HuH-7 (cell line): ENCODE measurements at regions not wholly inside any gene's neighbourhood (a gene's known extent, or its start where the extent isn't known, plus 50 kb on each side); places are given as distances from the start of the nearest gene placed in this dataset.

ENCODE experiments used
- DNase-seq: peaks from one replicate; pipeline ENCODE4 v3.0.0; 2011; ENCODE audit warnings: low spot score

DNA sequence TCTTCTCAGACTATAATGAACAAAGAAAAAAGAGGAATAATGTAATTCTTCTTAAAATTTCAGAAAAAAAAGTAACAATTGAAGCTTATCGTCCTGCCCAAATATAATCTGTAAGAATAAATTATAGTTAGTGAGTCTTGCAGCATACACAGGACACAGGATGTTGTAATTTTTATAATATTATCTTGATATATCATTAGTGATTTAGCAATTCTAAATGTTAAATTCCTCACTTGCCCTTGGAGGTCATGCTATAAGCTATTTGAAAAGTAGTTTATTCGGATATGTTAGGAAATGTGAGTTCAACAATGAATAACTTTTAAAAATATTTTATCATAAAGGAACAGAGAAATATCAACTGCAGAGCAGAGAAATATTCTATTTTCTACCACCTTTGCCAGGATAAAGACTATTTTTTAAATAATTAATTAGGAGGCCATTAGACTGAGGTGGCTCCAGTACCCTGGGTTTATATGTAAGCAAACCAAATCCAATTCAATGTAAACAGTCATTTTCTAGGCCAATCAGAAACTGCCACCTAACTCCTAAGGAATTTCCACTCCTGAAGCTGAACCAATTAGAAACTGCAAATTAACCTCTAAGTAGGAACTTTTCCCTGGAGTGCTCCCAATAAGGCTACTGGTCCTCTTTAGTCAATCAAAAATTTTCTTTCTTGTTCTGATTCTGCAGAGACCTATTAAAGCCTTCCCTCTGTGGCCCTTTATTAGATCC lies 1109.3 kb downstream of the ROBO2 start:
- no peak for DNase-seq

DNA sequence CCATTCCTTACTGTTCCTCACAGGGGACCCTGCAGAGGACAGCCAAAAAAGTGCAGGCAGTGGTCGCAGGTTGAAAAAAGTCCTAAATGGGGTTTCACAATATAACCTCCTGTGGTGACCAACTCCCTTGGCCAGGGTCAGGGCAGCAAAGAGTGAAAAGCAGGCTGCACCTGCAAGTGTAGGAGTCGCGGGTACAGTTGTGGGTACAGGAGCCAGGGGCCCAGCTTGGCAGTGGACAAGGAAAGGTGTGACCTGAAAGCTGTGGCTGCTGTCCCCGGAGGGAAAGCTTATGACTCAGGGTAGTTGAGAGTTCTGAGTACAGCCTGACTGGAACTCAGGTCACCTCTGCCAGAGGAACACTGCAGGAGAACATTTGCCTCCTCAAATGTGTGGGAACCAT lies 1114.1 kb downstream of the ROBO2 start:
- no peak for DNase-seq

DNA sequence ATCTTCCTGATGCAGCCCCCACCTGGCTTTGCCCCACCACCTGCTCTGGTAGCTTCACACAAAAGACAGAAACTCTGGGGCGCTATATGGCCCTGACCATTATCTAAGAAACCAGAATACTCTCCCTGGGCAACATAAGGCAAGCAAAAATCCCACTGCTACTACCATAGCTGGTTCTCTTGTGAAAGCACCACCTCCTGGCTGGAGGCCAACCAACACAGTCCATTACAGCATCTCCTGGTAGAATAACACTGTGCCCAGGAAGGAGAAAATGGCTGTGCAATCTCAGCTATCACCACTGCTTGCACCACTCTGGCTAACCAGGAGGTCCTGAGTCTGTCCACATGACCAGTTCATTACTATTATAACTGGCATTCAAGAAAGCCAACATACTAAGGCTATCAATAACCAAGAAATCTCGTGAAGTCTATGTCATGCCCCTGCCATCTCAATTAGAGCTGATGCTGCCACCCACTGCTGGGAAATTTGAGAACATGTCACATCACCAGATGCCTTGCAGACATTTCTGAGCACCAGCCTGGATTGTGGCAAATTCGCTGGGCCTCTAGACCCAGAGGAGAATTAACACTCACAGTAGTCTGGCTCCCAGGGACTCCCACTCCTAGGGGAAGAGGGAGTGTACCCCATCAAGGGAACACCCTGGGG lies 1114.8 kb downstream of the ROBO2 start:
- no peak for DNase-seq

DNA sequence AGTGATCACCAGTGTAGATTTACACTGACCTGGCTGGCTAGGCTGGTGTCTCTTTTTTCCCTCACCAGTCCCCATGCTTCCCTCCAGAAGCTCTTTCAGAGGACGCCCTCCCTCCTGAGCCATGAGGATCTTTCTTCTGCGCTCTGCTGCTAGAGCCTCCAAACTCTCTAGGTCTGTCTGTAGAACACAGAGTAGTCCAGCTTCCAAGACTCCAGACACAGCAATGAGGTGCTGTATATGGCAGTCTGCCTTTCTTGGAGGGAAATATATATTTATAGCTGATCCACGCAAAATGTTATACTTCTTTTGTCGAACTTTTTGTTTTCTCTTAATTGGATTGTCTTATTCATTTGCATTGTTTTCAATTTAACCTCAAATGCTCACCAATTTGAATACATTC lies 1121.8 kb downstream of the ROBO2 start:
- DNase-seq = no peak

DNA sequence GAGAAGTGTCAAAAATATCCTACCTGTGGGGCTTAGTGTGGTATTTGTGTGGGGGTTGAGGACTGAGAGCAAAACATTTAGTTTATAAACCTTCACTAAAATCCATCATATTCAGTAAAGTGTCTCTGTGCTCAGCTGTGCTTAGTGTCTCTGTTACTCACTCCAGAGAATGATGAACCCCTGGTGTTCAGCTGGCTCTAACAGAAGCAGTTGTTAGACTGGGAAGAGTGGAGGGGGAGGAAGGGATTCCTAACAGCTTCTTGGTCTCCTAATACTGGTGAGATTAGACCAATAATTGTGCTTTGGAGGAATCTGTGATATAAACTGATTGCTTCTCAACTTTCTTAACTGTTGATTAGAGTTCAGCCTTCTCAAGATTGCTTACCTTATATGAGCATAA lies 1123.5 kb downstream of the ROBO2 start:
- no peak for DNase-seq

DNA sequence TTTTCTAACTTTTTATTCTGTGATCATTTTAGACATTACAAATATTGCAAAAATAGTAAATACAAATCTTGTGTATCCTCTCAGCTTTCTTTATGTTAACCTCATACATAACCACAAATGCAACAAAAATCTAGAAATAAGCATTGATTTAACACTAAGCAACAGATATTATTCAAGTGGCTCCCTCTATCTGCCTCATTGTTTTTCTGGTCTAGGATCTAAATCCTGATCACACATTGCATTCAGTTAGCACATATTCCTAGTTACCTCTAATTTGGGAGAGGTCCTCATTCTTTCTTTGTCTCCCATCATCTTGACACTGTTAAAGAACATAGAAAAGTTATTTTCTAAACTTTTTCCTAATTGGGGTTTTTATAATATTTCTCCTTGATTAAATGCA lies 1126.0 kb downstream of the ROBO2 start:
- DNase-seq = no peak

DNA sequence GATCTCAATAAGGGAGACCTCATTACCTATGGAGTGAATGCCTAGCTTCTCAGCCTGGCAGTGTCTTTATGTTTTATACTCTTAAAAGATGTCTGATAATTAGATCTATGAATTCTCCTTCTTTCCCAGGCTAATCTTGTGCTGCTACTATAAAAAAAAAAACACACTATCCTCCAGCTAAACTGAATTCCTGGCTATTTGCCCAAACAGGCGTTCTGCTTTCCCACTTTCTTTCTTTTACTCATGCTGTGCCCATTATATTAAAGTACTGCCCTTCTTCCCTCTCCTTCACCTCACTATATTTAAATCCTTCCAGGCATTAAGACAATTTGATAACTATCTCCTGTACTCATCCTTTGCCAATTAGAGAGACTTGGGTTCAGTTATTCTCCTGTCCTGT lies 1134.9 kb downstream of the ROBO2 start:
- no peak for DNase-seq

DNA sequence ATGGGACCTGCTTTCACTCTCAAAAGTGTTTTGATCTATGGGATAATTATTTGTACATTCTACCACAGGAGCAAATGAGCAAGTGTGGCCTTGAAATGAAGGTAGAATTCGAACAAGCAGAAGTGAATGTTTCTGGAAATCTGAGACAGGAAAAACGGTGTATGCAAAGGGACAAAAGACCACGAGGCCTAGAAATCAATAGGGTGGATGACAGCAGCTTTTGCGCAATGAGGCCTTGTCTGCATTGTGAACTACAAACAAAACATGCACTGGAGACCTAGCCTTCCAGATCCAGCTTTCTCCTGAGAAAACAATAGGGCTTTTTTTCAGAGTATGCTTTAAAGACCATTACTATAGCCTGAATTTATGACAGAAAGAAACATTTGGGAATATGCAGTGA lies 1137.0 kb downstream of the ROBO2 start:
- no peak for DNase-seq

DNA sequence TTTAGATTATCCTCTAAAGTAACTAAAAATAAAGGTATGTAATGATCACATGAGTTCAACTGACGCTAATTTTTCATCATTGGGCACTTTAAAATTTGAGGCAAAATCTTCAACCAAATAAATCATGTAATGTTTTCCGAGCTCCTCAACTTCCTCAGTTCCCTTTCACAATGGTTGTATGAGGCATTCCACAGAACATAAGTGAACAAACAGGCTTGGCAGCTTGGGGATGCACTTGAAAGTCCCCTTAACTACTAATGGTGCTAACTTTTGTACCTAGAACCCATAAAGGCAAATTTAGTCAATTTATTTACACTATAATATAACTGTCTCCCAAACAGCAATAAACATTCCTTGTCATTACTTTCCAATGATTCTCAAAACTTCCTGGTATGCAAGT lies 1137.9 kb downstream of the ROBO2 start:
- no peak for DNase-seq

DNA sequence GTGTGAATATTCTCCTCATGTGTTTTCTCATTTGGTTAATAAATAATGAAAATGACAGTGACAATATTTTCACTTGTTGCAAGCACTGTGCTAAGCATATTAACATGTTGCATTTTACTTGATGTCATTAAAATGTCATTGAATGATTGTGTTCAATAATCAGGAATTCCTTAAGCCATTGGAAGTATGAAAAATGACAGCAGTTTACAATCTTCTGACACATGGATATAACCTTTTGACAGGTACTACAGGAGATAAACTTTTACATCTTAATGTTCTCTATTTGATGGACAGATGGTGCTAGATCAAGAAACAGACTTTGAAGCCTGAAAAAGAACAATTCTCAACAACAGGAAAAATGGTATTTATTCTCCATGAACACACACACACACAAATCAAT lies 1138.3 kb downstream of the ROBO2 start:
- DNase-seq = no peak

DNA sequence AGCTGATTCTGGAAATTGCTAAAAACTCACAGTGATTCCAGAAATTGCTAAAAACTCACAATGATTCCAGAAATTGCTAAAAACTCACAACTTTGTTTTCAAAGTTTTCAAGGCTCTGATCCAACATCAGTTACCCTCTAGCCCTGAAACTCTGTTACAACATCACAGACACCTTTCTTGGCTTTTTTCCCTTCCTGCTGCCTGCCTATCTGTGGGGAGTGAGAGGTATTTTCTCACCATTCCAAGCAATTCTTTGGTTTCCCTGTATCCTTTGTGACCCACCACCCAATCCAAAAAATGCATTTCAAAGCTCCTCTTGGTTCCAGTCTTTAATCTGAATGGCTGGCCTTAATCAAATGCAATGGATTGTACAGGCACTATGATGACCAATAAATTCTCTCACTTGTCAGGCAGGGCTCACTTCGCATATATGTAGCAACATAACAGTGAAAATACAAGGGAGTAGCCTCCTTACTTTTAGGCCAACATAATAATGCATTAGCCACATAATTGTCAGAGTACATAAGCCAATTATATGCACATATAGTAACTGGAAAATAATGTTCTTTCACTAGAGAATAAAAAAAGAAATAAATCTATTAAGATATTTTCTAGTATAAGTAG lies 1139.0 kb downstream of the ROBO2 start:
- no peak for DNase-seq

DNA sequence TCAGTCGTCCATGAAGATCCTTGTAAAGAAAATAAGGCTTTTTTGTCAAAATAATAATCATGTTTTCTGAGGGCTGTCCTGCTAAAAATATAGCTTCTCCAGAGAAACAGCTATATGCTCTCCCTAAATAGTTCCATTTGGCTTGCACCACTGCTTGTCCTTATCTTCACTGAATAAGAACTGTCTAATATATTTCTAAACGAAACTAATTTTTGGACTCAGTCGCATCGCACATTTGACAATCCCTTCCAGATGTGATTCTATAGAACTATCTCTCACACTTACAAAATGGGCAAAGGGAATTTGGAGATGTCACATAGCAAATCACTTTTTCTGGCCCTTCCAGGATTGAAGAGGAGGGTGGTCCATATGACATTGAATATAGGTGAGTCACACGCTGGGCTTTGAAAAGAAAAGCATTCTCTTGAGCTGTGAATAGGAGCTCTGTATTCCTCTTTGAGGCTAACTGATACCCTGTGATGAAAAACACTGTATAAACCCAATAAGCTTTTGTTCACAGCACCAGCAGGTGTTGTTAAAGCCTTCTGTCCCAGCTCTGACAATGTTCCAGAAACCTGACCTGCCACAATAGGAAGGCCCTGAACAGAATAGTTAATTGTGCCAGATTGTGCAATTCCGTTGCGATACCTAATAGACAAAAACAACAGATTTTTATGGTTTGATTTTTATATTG lies 1144.2 kb downstream of the ROBO2 start:
- no peak for DNase-seq

DNA sequence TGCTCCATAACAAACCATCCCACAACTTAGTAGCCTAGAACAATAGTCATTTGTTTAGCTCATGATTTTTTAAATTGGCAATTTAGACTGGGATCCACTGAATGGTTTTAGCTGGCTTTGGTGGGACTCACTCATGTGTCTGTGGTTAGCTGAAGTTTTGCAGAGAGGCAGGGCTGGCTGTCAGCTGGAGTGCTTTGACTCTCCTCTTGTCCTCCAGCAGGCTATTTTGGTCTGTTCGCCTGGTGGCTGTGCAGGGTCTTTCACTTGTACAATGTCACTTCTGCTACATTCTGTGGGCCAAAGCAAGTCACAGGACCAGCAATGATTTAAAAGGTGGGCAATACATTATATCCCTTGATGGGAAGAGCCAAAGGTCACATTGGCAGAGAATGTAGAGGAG lies 1146.5 kb downstream of the ROBO2 start:
- DNase-seq = no peak

DNA sequence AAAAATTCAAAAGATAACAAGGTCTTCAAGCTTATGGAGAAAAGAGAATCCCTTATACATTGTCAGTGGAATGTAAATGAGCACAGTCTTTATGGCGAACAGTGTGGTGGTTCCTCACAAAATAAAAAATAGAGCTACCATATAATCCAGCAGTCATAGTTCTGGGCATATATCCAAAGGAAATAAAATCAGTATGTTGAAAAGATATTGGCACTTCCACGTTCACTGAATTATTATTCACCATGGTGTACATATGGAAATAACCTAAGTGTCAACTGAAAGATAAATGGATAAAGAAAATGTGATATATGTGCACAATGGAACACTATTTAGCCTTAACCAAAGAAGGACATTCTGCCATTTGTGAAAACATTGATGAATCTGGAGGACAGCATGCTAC lies 1161.2 kb downstream of the ROBO2 start:
- no peak for DNase-seq

DNA sequence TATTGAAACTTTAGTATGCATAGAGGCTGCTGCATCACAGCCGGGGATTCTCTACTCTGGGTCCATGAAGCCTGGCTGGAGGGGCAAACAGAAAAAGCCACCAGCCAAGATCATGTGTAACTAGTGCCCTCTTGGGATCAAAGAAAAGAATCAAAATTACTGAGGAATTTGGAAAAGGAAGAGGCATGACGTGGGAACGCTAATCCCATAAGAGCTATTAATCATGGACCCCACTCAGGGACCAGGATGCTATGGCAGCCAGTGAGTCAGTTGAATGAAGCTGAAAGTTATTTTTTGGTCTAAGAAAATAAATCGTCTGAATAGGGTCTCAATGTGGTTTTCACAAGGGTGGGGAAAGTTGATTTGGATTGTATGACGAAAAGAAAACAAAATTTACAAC lies 1165.1 kb downstream of the ROBO2 start:
- DNase-seq = peak; percentile 2

DNA sequence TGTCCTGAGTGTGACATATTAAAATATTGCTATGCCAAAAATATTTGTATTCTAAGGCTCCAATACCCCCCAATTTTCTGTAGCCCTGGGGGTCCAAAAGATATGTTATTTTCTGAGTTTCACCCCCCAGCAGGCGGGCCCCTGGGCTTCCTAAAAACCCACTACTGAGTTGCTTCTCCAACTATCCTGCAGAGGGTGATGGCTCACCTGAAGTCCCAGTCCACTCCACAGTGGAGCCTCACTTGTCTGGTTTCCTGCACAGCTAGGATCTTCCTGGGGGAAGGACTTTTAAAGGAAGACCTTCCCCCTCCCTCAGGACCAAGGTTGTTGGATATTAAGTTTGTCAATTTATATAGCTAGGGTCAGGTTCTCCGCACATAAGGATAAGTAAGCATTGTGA lies 1181.4 kb downstream of the ROBO2 start:
- DNase-seq = no peak

DNA sequence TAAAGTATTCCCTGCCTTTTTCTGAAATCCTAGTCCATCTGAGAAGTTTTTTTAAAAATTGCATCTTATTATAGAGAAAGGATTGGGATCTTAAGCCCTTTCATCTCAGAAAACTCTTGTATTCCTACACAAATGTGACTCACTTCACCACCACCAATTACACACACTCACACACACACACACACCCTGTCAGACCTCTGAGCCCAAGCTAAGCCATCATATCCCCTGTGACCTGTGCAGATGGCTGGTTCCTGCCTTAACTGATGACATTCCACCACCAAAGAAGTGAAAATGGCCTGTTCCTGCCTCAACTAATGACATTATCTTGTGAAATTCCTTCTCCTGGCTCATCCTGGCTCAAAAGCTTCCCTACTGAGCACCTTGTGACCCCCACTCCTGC lies 1181.9 kb downstream of the ROBO2 start:
- DNase-seq = no peak

DNA sequence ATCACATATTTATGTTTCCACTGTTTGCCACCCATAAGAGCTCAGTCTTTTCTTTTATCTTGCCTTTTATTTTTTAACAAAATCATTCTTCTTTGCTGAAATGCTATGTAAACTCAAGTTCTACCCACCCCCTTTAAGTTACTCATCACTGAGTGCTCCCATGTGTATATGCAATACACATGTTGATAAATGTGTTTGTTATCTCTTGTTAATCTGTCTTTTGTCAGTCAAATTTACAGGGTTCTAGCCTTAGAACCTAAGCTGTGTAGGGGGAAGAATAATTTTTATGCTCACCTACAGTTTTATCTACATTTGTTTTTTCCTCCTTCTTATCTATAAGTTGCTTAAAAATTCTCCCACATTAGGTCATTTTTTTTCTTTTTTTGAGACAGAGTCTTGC lies 1195.9 kb downstream of the ROBO2 start:
- no peak for DNase-seq

DNA sequence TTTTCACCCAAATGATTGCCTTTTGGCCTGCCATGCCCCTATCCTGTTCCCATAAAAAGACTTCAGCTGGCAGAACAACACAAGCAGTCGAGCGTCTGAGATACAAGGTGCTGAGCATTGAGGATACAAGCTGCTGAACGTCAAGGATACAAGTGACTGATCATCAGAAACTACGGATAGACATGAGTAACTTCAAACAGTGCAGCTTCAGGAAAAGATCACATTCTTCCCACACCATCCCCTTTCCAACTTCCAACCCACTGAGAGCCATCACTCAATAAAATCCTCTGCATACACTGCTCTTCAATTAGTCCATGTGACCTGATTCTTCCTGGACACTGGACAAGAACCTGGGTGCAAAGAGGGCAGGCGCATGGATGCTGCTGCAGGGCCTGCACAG lies 1198.9 kb downstream of the ROBO2 start:
- no peak for DNase-seq

DNA sequence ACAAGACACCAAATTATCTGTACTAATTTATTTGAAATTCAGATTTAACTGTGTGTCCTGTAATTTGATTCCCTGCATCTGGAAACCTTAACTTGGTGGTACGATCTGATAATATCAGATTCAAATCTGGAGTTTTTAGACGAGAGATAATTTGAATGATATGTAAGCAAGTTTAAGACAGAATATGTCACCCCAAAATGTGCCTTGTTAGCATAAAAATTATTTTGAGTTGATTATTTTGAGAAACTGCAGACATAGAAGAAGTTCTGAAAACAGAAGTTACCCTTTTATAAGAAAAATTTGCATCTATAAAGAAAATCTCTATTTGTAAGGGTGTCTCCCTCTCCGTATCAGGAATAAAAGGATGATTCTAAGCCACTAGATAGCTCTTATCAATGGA lies 1202.8 kb downstream of the ROBO2 start:
- no peak for DNase-seq

DNA sequence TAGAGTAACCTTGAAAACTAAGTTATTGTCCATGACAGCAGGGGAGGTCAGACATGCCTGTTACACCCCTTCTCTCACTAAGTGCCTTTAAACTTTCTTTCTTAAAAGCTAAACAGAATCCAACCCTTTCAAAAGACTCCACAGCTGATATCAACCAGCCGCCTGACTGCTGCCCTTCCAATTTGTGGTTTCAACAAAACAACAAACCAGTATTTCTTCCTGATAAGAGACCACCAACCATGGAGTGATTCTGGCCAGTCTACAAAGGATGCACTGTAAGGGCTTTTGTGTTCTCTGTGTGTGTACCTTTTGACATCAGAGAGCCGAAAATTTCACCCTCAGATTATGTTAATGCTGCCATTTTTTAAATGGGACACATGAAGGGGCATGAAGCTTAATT lies 1204.2 kb downstream of the ROBO2 start:
- DNase-seq = no peak

DNA sequence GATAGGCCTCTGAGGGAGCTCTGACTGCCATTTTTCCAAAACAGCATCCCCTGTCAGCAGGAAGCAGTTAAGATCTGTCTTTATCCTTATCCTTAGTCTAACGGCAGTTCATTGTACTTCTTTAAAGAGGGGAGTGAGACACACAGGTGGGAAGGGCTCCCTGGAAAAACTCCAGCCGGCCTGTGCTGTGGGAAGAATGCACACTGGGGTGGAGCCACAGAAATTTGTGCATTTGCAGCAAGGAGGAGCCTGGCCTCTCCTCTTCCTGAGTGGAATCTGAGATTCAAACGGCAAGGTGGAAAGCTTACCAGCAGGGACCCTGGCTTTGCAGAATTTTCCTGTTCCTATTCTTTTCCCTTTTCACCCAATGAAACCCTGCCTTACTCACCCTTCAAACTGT lies 1209.4 kb downstream of the ROBO2 start:
- DNase-seq = no peak

DNA sequence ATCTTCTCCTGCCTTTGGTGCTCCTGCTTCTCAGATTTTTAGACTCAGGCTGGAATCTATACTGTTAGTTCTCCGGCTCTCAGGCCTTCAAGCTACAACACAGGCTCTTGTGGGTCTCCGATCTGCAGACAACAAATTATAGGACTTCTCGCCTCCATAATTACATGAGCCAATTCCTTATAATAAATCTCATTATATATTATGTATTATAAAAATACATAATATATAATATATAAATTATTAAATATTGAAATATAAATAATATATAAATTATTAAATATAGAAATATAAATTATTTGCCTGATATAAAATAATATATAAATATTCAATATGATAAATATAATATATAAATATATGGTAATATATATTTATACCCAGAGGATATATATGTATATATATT lies 1214.0 kb downstream of the ROBO2 start:
- DNase-seq = no peak
